Stimulated activated naive CD8-positive, alpha-beta T cell treated with anti-CD3 and anti-CD28 coated beads, Interleukin-15, Interleukin-2, amounts not matched to agents 100 ng/mL and 50 ng/mL, for 24 hours (primary cell): ENCODE measurements at regions not wholly inside any gene's neighbourhood (a gene's known extent, or its start where the extent isn't known, plus 50 kb on each side); places are given as distances from the start of the nearest gene placed in this dataset.

ENCODE experiments used
- H3K27ac Mint-ChIP-seq: one replicate; pipeline ENCODE4 v1.8.0; 2021; ENCODE audit warnings: mild to moderate bottlenecking, mixed read lengths
- H3K27me3 Mint-ChIP-seq: one replicate; pipeline ENCODE4 v1.8.0; 2021; ENCODE audit warnings: mixed read lengths
- H3K36me3 Mint-ChIP-seq: one replicate; pipeline ENCODE4 v1.8.0; 2021; ENCODE audit warnings: low read depth, mixed read lengths
- H3K4me1 Mint-ChIP-seq: one replicate; pipeline ENCODE4 v1.8.0; 2021; ENCODE audit warnings: low read depth, mixed read lengths
- H3K4me3 Mint-ChIP-seq: one replicate; pipeline ENCODE4 v1.8.0; 2021; ENCODE audit warnings: mild to moderate bottlenecking, mixed read lengths
- H3K9me3 Mint-ChIP-seq: one replicate; pipeline ENCODE4 v1.8.0; 2021; ENCODE audit warnings: mixed read lengths

DNA sequence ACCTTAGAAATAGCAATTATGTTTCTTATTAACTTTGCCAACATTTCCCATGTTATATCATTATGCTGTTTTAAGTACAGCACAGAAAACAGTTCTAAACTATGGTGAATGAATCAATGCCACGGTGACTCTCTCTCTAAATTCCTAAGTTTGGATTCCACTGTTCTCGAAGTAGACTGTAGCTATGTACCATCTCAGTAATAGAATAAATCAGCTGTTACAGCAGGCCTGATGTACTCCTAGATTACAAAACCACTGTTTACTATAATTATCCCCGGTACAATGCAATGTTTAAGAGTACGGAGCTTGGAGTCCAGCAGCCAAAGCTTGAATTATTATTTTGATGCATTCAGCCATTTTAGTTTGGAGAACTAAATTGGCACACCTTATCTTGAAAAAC, 476.3 kb upstream of the SLITRK1 start:
- Mint-ChIP-seq H3K4me3 (no peak overlapping the region), H3K9me3 (no peaks in the 10 kb centered on the region), H3K36me3 (no peaks in the 10 kb centered on the region), H3K27ac (no peak overlapping the region), H3K27me3 (no peaks in the 10 kb centered on the region), H3K4me1 (no peaks in the 10 kb centered on the region)

DNA sequence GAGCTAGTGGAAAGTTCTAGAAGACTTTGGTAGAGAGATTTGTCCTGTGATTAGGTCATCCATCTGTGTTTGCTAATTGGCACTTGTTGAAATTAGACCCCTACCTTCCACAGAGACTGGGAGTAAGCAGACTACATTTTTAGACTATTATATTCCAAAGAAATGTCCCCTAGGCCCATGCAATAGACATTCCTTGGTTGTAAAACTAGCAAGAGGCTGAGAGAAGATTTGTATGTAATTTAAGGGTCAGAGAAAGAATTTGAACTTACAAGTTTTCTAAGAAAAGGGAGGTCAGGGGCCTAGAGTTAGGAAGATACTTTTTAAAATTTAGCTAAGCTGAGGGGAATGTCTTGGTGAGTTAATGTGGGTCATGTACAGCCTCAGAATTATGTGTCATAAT, 470.7 kb upstream of the SLITRK1 start:
- H3K4me1 Mint-ChIP-seq: no peaks in the 10 kb centered on the region
- H3K4me3 Mint-ChIP-seq: no peak overlapping the region
- H3K27me3 Mint-ChIP-seq: no peaks in the 10 kb centered on the region
- H3K27ac Mint-ChIP-seq: no peak overlapping the region
- no peaks in the 10 kb centered on the region for H3K36me3 Mint-ChIP-seq
- H3K9me3 Mint-ChIP-seq: peaks cover 8% of the 10 kb centered on the region

DNA sequence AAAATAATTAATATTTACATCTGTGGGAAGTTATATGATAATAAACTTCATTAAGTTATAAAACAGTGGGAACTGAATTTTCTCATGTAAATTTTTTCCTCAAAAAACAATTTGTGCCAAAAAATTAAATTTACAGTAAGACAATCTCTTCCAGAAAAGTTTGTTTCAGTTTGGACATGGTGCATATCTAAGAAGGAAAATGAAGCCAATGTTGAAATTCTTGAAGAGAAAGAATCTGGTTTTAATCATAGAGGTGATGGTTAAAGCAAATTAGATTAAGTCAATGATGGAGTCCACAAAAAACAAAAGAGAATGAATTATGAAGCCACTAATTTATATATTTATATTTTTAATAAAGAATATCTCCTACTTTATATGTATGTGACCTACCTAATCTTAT, 457.2 kb upstream of the SLITRK1 start:
- Mint-ChIP-seq H3K9me3 (peaks cover 3% of the 10 kb centered on the region), H3K36me3 (no peaks in the 10 kb centered on the region), H3K4me1 (no peaks in the 10 kb centered on the region), H3K27ac (no peak overlapping the region), H3K4me3 (no peak overlapping the region), H3K27me3 (no peaks in the 10 kb centered on the region)

DNA sequence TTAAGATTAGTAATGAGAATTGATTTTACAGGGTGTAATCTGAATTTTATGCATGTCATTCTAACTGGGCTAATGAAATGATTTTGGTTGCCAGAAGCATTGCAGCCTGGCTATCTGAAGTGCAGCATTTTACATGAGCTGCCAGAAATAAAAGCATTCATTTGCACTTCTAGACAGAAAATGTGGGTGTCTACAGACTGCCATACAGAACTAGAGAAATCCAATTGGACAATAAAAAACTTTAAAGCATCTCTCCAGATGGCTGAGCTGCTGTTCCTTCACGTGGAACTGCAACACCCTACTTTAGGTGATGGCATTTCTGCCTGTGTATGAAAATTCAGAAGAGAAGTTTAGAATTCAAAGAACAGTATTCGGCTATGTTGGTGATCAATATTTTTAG, 450.1 kb upstream of the SLITRK1 start:
- Mint-ChIP-seq H3K36me3 (no peaks in the 10 kb centered on the region), H3K4me3 (no peak overlapping the region), H3K9me3 (no peaks in the 10 kb centered on the region), H3K27ac (no peak overlapping the region), H3K4me1 (no peaks in the 10 kb centered on the region), H3K27me3 (no peaks in the 10 kb centered on the region)

DNA sequence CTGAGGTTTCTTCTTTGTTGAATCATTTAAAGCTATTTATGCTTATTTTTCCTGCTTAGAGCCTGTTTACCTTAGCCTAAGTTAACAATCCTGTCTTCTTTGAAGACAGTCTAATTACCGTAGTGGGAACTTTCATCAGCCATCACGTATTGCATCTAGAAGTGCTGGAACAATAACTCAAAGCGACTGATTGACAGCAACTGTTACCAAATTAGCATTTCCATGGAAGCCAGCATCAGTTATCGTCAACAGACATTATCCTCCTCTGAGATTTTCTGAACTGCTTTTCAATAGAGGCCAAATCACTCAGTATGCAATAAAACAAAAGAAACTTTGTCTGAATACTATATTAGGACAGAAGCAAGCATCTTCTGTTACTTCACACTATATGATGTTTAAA, 433.3 kb upstream of the SLITRK1 start:
- Mint-ChIP-seq H3K27ac (no peak overlapping the region), H3K4me1 (no peaks in the 10 kb centered on the region), H3K9me3 (no peaks in the 10 kb centered on the region), H3K27me3 (no peaks in the 10 kb centered on the region), H3K36me3 (no peaks in the 10 kb centered on the region), H3K4me3 (no peak overlapping the region)

DNA sequence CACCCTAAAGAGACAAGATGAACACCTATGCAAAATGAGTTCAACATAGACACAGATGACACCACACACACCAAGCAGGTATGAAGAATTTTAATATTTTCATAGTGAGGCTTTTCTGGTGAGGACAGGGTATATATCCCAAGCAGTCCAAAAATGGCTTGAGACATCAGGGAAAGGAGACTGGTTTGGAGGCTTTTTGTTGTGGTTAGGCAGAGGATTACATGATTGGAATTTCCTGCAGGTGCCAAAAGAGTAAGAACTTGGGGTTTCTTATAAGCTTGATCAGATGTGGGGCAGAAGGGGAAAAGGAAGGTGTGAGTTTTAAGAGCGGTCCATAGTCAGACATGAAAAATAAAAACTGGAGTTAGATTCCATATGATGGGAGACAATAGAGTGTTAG, 420.8 kb upstream of the SLITRK1 start:
- no peaks in the 10 kb centered on the region for H3K36me3 Mint-ChIP-seq
- no peak overlapping the region for H3K27ac Mint-ChIP-seq
- peaks cover 3% of the 10 kb centered on the region for H3K9me3 Mint-ChIP-seq
- H3K4me1 Mint-ChIP-seq: no peaks in the 10 kb centered on the region
- H3K27me3 Mint-ChIP-seq: no peaks in the 10 kb centered on the region
- no peak overlapping the region for H3K4me3 Mint-ChIP-seq

DNA sequence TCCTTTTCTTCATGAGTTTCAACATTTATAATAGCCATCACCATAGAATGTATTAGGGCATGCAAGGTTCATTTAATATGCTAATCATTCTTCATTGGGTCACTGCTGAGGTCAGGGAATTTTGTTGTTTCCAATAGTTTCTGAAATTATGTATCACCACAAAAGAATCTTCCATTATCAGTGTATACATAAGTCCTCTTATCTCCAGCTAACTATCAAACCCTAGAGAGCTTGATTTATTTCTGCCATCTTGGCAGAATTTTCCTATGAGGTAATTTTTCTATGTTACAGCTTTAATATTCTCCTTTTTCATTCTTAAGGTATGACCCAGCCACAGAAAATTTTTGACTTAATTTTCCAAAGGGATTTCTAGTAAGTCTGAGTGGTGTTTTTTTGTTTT, 415.0 kb upstream of the SLITRK1 start:
- H3K4me1 Mint-ChIP-seq: no peaks in the 10 kb centered on the region
- no peak overlapping the region for H3K27ac Mint-ChIP-seq
- H3K27me3 Mint-ChIP-seq: no peaks in the 10 kb centered on the region
- H3K36me3 Mint-ChIP-seq: no peaks in the 10 kb centered on the region
- no peak overlapping the region for H3K4me3 Mint-ChIP-seq
- no peaks in the 10 kb centered on the region for H3K9me3 Mint-ChIP-seq

DNA sequence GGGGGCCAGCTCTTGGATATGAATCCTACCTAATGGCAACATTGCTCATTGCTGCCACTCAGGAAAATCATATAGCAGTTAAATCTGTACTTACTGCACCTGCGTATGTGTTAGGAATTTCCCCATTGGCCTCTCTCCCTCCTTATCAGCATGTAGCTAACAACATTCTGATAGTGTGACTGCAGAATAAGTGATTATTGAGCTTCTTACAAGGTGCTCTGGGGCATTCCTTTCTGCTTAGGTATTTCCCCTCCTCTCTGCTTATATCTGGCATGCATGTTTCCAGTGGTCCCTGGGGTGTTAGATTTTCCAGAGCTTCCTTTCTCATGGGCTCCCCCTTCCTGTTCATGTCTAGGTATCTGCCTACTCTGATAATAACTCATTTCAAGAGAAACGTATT, 414.1 kb upstream of the SLITRK1 start:
- Mint-ChIP-seq H3K9me3 (no peaks in the 10 kb centered on the region), H3K4me3 (no peak overlapping the region), H3K27ac (no peak overlapping the region), H3K27me3 (no peaks in the 10 kb centered on the region), H3K36me3 (no peaks in the 10 kb centered on the region), H3K4me1 (no peaks in the 10 kb centered on the region)

DNA sequence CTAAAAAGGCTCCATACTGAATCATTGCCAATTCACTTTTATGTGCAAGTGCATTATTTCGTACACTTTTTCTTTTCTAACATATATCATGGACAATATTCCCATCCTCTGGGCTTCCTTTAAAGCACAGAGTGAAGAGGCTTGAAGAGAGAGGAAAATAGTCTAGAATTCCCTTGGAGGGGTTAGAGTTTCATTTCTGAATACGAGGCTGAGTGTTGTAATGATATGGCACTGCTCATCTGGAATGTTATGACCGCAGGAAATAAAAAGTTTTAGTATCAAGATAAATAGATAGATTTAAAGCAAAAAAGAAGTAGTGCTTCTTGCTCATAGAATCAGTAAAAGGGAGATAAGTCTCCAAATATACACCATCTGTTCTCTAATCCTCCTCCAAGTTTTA, 412.3 kb upstream of the SLITRK1 start:
- H3K4me3 Mint-ChIP-seq: no peak overlapping the region
- H3K9me3 Mint-ChIP-seq: no peaks in the 10 kb centered on the region
- no peaks in the 10 kb centered on the region for H3K36me3 Mint-ChIP-seq
- no peaks in the 10 kb centered on the region for H3K4me1 Mint-ChIP-seq
- H3K27me3 Mint-ChIP-seq: no peaks in the 10 kb centered on the region
- H3K27ac Mint-ChIP-seq: no peak overlapping the region

DNA sequence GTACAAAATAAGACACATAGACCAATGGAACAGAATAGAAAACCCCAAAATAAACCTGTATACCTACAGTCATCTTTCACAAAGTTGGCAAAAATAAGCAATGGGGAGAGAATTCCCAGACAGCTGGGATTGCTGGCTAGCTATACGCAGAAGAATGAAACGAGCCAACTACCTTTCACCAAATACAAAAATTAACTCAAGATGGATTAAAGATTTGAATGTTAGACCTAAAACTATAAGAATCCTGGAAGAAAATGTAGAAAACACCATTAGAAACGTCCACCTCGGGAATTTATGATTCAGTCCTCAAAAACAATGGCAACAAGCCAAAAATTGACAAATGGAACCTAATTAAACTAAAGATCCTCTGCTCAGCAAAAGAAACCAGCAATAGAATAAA, 408.1 kb upstream of the SLITRK1 start:
- no peaks in the 10 kb centered on the region for H3K36me3 Mint-ChIP-seq

DNA sequence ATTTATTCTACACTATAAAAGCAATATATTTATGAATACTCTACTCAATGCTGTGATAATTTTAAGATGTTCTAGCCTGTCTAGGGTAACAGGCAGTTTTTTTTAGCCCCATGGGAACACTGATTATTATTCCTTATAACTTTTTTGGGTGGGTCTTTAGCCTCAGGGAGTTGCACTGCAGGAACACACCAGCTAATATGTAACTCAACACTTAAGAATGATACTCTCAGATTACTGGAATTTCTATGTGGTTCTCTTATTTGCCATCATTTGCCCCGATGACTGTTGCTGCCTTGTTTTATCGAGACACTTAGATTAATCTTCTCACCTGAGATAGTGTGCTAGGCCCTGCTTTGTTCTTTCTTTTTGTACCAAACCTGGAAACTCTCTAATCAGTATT, 396.9 kb upstream of the SLITRK1 start:
- H3K4me3 Mint-ChIP-seq: no peak overlapping the region
- no peaks in the 10 kb centered on the region for H3K27me3 Mint-ChIP-seq
- no peaks in the 10 kb centered on the region for H3K9me3 Mint-ChIP-seq
- H3K27ac Mint-ChIP-seq: no peak overlapping the region
- no peaks in the 10 kb centered on the region for H3K36me3 Mint-ChIP-seq
- no peaks in the 10 kb centered on the region for H3K4me1 Mint-ChIP-seq

More for the DNA sequence above, 408.1 kb upstream of the SLITRK1 start:
- no peaks in the 10 kb centered on the region for H3K4me1 Mint-ChIP-seq
- no peak overlapping the region for H3K27ac Mint-ChIP-seq
- H3K4me3 Mint-ChIP-seq: no peak overlapping the region
- no peaks in the 10 kb centered on the region for H3K9me3 Mint-ChIP-seq
- no peaks in the 10 kb centered on the region for H3K27me3 Mint-ChIP-seq

DNA sequence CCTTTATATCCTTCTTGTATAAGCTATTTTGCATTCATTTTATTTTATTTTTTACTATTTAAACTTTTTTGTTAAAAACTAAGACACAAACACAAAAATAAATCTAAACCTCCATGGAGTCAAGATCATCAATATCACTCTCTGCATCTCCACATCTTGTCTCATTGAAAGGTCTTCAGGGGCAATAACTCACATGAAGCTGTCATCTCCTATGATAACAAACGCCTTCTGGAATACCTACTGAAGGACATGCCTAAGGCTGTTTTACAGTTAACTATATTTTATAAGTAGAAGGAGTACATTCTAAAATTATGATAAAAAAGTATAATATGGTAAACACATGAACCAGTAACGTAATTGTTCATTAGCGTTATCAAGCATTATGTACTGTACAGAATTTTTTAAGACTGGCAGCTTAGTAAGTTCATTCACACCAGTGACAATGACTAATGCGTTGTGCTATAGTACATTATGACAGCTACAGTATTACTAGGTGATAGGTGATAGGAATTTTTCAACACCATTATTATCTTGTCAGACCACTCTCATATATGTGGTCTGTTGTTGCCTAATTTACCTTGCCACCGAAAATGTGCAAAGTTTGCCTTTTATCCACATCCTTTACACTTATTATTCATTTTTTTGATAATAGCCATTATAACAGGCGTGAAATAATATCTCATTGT, 390.7 kb upstream of the SLITRK1 start:
- H3K27ac Mint-ChIP-seq: no peak overlapping the region
- no peaks in the 10 kb centered on the region for H3K9me3 Mint-ChIP-seq
- no peaks in the 10 kb centered on the region for H3K4me1 Mint-ChIP-seq
- no peaks in the 10 kb centered on the region for H3K36me3 Mint-ChIP-seq
- H3K27me3 Mint-ChIP-seq: no peaks in the 10 kb centered on the region
- H3K4me3 Mint-ChIP-seq: no peak overlapping the region

DNA sequence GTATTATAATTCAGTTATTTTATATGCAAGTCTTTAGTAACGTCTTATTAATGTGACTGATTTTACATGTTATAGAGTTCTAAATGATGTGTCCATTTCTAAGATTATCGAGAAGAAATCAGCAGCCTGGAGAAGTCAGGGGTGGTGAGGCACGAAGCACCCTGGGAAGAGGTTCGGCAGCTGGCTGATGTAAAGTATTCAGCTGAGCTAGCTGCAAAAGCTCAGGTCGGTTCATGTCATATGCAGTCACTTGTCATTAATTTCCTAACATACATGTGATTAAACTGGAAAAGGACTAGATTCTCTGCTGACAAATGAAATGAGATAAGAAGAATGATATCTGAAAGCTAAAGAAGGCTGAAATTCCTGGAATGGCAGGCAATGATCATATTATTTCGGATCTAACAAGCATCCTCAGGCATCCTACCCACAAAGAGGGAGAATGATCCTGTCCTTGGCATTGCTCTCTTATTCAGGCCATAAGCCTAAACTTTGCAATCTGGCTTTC, 383.0 kb upstream of the SLITRK1 start:
- no peaks in the 10 kb centered on the region for H3K9me3 Mint-ChIP-seq
- H3K27ac Mint-ChIP-seq: no peak overlapping the region
- H3K4me1 Mint-ChIP-seq: no peaks in the 10 kb centered on the region
- no peak overlapping the region for H3K4me3 Mint-ChIP-seq
- H3K36me3 Mint-ChIP-seq: no peaks in the 10 kb centered on the region
- H3K27me3 Mint-ChIP-seq: no peaks in the 10 kb centered on the region

DNA sequence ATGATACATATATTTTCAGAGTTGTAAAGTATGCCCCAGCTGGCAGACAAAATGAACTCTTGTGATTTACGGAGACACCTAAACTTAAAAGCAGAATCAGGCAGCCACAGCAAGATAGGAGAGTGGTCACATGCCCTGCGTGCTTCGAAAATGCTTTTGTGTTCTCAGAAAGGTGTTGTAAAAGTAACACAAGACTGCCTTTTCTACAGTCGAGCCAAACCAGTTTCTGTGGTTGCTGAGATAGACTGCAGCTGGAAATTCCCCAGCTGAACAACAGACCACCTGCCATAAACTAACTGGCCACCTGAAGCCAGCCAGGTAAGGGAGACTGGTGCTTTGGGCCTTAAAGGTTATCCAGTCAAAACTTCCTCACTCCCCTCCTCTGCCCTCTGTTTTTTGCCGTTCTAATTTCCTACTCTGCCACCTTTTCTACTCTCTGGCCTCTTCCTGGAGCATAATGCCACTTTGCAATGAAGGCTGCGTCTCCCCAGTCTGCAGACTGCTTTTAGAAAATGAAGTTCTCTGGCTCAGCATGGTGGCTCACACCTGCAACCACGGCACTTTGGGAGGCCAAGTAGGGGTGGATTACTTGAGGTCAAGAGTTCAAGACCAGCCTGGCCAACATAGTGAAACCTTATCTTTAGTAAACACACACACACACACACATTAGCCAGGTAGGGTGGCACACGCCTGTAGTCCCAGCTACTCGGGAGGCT, 381.2 kb upstream of the SLITRK1 start:
- H3K27me3 Mint-ChIP-seq: no peaks in the 10 kb centered on the region
- H3K27ac Mint-ChIP-seq: no peak overlapping the region
- H3K9me3 Mint-ChIP-seq: no peaks in the 10 kb centered on the region
- H3K4me1 Mint-ChIP-seq: no peaks in the 10 kb centered on the region
- no peaks in the 10 kb centered on the region for H3K36me3 Mint-ChIP-seq
- H3K4me3 Mint-ChIP-seq: no peak overlapping the region

DNA sequence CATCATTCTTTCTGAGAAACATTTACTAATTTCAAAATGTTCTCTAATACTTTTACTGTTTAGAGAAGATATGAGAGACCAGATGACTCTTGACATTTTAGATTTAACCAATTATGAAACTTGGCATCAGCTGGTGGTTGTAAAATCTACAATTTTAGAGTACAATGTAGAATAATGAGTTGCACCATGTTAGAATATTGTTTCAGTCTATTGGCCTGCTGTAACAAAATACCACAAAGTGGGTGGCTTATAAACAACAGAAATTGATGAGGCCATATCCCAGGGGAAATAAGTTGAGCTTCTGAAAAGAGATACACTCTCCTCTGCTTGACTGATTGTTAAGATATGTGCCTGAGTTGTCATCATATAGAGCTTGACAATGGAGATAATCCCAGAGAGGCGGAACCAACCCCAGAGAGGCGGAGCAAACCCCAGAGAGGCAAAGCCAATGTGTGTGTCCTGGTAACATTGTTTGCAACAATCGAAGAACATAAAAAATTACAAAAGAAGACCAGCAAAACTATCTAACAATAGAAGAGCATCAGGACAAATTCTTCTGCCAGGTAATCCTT, 373.0 kb upstream of the SLITRK1 start:
- H3K36me3 Mint-ChIP-seq: no peaks in the 10 kb centered on the region
- no peak overlapping the region for H3K4me3 Mint-ChIP-seq
- peaks cover 6% of the 10 kb centered on the region for H3K9me3 Mint-ChIP-seq
- no peaks in the 10 kb centered on the region for H3K27me3 Mint-ChIP-seq
- no peaks in the 10 kb centered on the region for H3K4me1 Mint-ChIP-seq
- no peak overlapping the region for H3K27ac Mint-ChIP-seq
